Stomach (tissue), 8 donors: ENCODE measurements at regions not wholly inside any gene's neighbourhood (a gene's known extent, or its start where the extent isn't known, plus 50 kb on each side); places are given as distances from the start of the nearest gene placed in this dataset.

Experiments
- DNase-seq, 2 donors: peaks; one replicate each; pipeline versions ENCODE4 v3.0.0 to v3.0.0-alpha.2; 2013 to 2019
- H3K27ac ChIP-seq, 5 donors: fragments of 200-600 bp in 4 of 5; sonication (generic) in 4 of 5; one replicate each; pipeline ENCODE4 v1.5.1; 2013 to 2019; ENCODE audit warnings: mild to moderate bottlenecking in 1 of 5, moderate library complexity in 1 of 5
- H3K27me3 ChIP-seq, 3 donors: fragments of 200-600 bp; sonication (generic); one replicate each; pipeline ENCODE4 v1.5.1; 2017 to 2019; ENCODE audit warnings: mixed run types in 1 of 3
- H3K36me3 ChIP-seq, 4 donors: fragments of 200-600 bp; sonication (generic); 1 replicate in 3 of 4; 2 replicates in 1 of 4; pipeline ENCODE4 v1.5.1; 2016 to 2019
- H3K4me1 ChIP-seq, 4 donors: fragments of 200-600 bp; sonication (generic); one replicate each; pipeline ENCODE4 v1.5.1; 2016 to 2019
- H3K4me3 ChIP-seq, 4 donors: fragments of 200-600 bp; sonication (generic) in 3 of 4; one replicate each; pipeline ENCODE4 v1.5.1; 2016 to 2019; ENCODE audit warnings: mild to moderate bottlenecking in 1 of 4
- H3K9me3 ChIP-seq, 4 donors: fragments of 200-600 bp; sonication (generic); one replicate each; pipeline ENCODE4 v1.5.1; 2016 to 2019
- EP300 ChIP-seq: sonication (generic); formaldehyde crosslinking; IDR thresholded peaks from one replicate; pipeline ENCODE4 v1.6.1; 2017; ENCODE audit warnings: antibody characterized with exemption
- POLR2A ChIP-seq, 4 donors: fragments of 450-650 bp; IDR thresholded peaks; one replicate each; pipeline ENCODE4 v1.6.1; 2016; ENCODE audit warnings: antibody characterized with exemption in 4 of 4, control low read depth in 2 of 4, mild to moderate bottlenecking in 1 of 4, moderate library complexity in 1 of 4
- POLR2AphosphoS5 ChIP-seq, 3 donors: sonication (generic); formaldehyde crosslinking; IDR thresholded peaks; one replicate each; pipeline ENCODE4 v1.6.1; 2016; ENCODE audit warnings: antibody characterized with exemption in 3 of 3
- WGBS, 5 donors: extraction: QIAGEN DNeasy Blood & Tissue Kit in 3 of 5; methylation state at CpG; one replicate each; pipeline versions ENCODE4 v1.1.5 to v1.1.7; 2013 to 2018; 5-methylcytosine and 5-hydroxymethylcytosine counted together
- intact Hi-C: fragments of 100-400 bp; cut with DNase I; formaldehyde crosslinking; loops from one replicate; pipeline ENCODE4 v1.15.1; 2023; ENCODE audit warnings: low total_unique reads
- TF ChIP-seq, protein P1 (sequence below), 7 experiments: fragments of 450-650 bp in 4 of 7; fragments of 200-600 bp in 3 of 7; sonication (generic) in 3 of 7; IDR thresholded peaks; one replicate each; pipeline ENCODE4 v1.5.1; 2016 to 2019; ENCODE audit warnings: antibody characterized with exemption in 7 of 7, control low read depth in 2 of 7, mild to moderate bottlenecking in 1 of 7
- donor health status: healthy with polysubstance abuse.
- donor health status: Bipolar disorder and iron deficiency.
- donor health status: healthy.

DNA sequence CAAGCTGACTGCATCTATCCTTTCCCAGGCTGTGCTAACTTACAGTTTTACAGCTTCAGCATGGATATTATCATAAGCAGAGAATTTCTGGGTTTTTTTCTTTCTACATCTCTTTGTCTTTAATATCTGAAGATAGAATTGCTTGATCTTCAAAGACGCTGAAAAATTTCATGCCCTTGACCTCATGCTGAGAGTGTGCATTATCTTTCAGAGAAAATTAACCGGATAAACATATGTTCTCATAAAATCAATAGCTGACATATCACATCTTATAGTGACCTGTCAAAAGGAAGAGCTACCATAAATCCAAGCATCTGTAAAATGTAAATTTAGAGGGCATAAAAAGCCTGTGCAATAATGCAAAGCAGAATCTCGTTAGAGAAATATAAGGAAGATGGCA, 1704.1 kb upstream of the FLRT2 start:
- intact Hi-C loops = no loop called here
- DNase-seq = no peak
- TF ChIP-seq, protein P1, sequence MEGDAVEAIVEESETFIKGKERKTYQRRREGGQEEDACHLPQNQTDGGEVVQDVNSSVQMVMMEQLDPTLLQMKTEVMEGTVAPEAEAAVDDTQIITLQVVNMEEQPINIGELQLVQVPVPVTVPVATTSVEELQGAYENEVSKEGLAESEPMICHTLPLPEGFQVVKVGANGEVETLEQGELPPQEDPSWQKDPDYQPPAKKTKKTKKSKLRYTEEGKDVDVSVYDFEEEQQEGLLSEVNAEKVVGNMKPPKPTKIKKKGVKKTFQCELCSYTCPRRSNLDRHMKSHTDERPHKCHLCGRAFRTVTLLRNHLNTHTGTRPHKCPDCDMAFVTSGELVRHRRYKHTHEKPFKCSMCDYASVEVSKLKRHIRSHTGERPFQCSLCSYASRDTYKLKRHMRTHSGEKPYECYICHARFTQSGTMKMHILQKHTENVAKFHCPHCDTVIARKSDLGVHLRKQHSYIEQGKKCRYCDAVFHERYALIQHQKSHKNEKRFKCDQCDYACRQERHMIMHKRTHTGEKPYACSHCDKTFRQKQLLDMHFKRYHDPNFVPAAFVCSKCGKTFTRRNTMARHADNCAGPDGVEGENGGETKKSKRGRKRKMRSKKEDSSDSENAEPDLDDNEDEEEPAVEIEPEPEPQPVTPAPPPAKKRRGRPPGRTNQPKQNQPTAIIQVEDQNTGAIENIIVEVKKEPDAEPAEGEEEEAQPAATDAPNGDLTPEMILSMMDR (IDR thresholded peaks at IDR 0.05) = no peak
- no peak for TF ChIP-seq POLR2A (IDR thresholded peaks at IDR 0.05)
- TF ChIP-seq POLR2AphosphoS5 (IDR thresholded peaks at IDR 0.05) = no peak
- TF ChIP-seq EP300 = no peak

DNA sequence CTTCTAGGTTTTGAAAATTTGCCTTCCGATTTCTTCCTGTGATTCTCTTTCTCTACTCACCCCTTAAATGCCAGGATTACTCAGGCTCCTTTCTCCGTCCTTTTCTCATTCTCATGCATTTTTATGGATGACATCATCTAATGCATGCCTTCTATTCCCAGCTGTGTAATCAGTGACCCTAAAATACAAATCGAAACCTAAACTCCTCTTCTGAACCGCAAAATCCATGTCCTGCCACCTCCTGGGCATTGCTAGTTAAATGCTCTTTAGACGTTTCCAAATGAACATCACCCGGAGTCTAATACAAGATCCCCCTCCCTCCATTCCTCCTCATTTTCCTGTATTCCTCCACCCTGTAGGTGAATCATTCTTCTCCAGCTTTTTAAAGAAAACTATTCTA, 1703.1 kb upstream of the FLRT2 start:
- Histone ChIP-seq H3K4me1 (no peaks in the 10 kb centered on the region), H3K9me3 (no peaks in the 10 kb centered on the region), H3K27me3 (no peaks in the 10 kb centered on the region), H3K36me3 (no peaks in the 10 kb centered on the region), H3K27ac (no peak overlapping the region), H3K4me3 (no peak overlapping the region)
- TF ChIP-seq POLR2AphosphoS5 (IDR thresholded peaks at IDR 0.05) = no peak
- TF ChIP-seq, protein P1 (IDR thresholded peaks at IDR 0.05) = no peak
- no peak for TF ChIP-seq POLR2A (IDR thresholded peaks at IDR 0.05)
- no peak for TF ChIP-seq EP300
- DNase-seq = peak in 1 of 2 donors; percentile 7
- WGBS, 5 donors = 77 to 85% (median 80%) methylated on average over 6 of the region's 6 CpGs
- intact Hi-C loops = no loop called here

More for the DNA sequence above, 1704.1 kb upstream of the FLRT2 start:
- Histone ChIP-seq H3K9me3 (no peaks in the 10 kb centered on the region), H3K27me3 (no peaks in the 10 kb centered on the region), H3K36me3 (no peaks in the 10 kb centered on the region), H3K4me1 (no peaks in the 10 kb centered on the region), H3K4me3 (no peak overlapping the region), H3K27ac (no peak overlapping the region)
- 80 to 86% (median 85%) methylated on average over 3 of the region's 3 CpGs for WGBS, 5 donors

DNA sequence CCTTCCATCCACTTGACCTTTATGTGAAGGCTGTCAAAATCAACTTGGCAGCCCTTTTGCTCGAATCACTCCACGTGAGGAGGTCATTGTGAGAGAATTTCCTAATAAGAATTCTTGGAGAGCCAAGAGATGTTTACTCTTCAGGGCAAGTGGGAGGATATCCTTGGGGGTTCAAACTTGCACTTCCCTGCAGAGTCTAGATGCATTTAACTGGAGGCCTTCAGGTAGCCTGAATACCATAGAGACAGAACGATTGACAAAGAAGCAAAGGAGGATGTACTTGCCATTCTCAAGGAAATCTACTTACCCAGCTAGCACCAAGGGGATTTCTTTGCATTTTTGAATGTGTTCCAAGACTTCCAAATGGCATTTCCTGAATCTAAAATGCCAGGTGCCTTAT, 1702.6 kb upstream of the FLRT2 start:
- no peak for DNase-seq
- Histone ChIP-seq H3K27ac (no peak overlapping the region), H3K36me3 (no peaks in the 10 kb centered on the region), H3K27me3 (no peaks in the 10 kb centered on the region), H3K4me3 (no peak overlapping the region), H3K9me3 (no peaks in the 10 kb centered on the region), H3K4me1 (no peaks in the 10 kb centered on the region)
- intact Hi-C loops = no loop called here
- TF ChIP-seq EP300 (no peak), POLR2A (IDR thresholded peaks at IDR 0.05) (no peak), POLR2AphosphoS5 (IDR thresholded peaks at IDR 0.05) (no peak)
- TF ChIP-seq, protein P1 (IDR thresholded peaks at IDR 0.05) = no peak
- WGBS, 5 donors = 55 to 64% (median 59%) methylated on average over 3 of the region's 3 CpGs

DNA sequence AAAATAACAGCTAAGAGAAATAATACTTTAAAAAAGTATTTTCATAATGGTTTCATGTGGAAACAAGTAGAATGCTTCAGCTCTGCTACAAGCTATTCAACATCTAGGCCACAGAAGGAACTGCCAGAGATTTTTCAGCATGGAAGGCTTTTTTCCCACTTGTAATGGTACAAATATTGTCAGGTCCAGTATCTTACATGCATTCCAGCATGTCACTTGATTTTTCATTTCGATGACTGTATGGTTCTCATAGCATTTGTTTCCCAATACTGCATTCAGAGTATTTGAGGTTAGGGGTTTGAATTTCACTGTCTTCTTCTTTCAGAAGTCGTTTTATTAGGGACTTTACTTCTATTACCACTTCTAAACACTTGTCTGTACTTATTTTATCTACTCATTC, 1701.5 kb upstream of the FLRT2 start:
- no peak for TF ChIP-seq EP300
- TF ChIP-seq, protein P1 (IDR thresholded peaks at IDR 0.05) = no peak
- no peak overlapping the region for H3K27ac ChIP-seq
- H3K4me1 ChIP-seq = no peaks in the 10 kb centered on the region
- WGBS, 5 donors = 57 to 78% (median 67%) methylated on average over 2 of the region's 2 CpGs
- H3K27me3 ChIP-seq = no peaks in the 10 kb centered on the region
- H3K36me3 ChIP-seq = no peaks in the 10 kb centered on the region
- H3K9me3 ChIP-seq = no peaks in the 10 kb centered on the region
- DNase-seq = no peak
- intact Hi-C loops = no loop called here
- H3K4me3 ChIP-seq = no peak overlapping the region
